DND-41 (cell line): ENCODE measurements at regions not wholly inside any gene's neighbourhood (a gene's known extent, or its start where the extent isn't known, plus 50 kb on each side); places are given as distances from the start of the nearest gene placed in this dataset.

ENCODE experiments used
- CTCF ChIP-seq: IDR thresholded peaks from 2 replicates; pipeline ENCODE4 v1.5.1; 2012; ENCODE audit warnings: borderline replicate concordance, low read length, moderate library complexity, mild to moderate bottlenecking; ENCODE audit not compliant: poor library complexity, severe bottlenecking; ENCODE audit errors: extremely low read depth
- EZH2 ChIP-seq: IDR thresholded peaks from 3 replicates; pipeline ENCODE4 v1.6.1; 2012; ENCODE audit warnings: borderline replicate concordance, low read depth, mild to moderate bottlenecking, moderate library complexity, low read length, inconsistent platforms; ENCODE audit not compliant: severe bottlenecking

GRCh38 chr2:145277922-145278321, 758.0 kb upstream of the ZEB2 start:
- TF ChIP-seq CTCF: no peak
- TF ChIP-seq EZH2: no peak
